Lung (tissue), 11 donors: ENCODE measurements at regions not wholly inside any gene's neighbourhood (a gene's known extent, or its start where the extent isn't known, plus 50 kb on each side); places are given as distances from the start of the nearest gene placed in this dataset.
A peak's percentile ranks its signal among the peaks of the same experiment; 100 is the strongest.

Experiments
- ATAC-seq: fragments of 200-7000 bp; cut with Tn5 transposase; one replicate; pipeline ENCODE4 v1.9.1; 2020; ENCODE audit warnings: moderate number of reproducible peaks; ENCODE audit not compliant: insufficient read depth, low FRiP score
- DNase-seq, 3 donors: peaks; one replicate each; pipeline ENCODE4 v3.0.0-alpha.2; 2013 to 2017
- H3K27ac ChIP-seq, 2 donors: one replicate each; pipeline ENCODE4 v1.5.1; 2013; ENCODE audit warnings: mild to moderate bottlenecking in 2 of 2, moderate library complexity in 2 of 2, control low read depth in 1 of 2, inconsistent platforms in 1 of 2, low read depth in 1 of 2, low read length in 1 of 2
- H3K27me3 ChIP-seq, 3 donors: one replicate each; pipeline ENCODE4 v1.5.1; 2013; ENCODE audit warnings: low read length in 2 of 3; ENCODE audit not compliant: control insufficient read depth in 3 of 3, insufficient read depth in 3 of 3
- H3K36me3 ChIP-seq, 4 donors: one replicate each; pipeline ENCODE4 v1.5.1; 2013; ENCODE audit warnings: low read length in 4 of 4, mild to moderate bottlenecking in 1 of 4, moderate library complexity in 1 of 4; ENCODE audit not compliant: control insufficient read depth in 4 of 4, insufficient read depth in 4 of 4
- H3K4me1 ChIP-seq, 5 donors: one replicate each; pipeline ENCODE4 v1.5.1; 2013; ENCODE audit warnings: low read length in 5 of 5, mild to moderate bottlenecking in 2 of 5, moderate library complexity in 1 of 5; ENCODE audit not compliant: control insufficient read depth in 5 of 5, insufficient read depth in 5 of 5
- H3K4me3 ChIP-seq: one replicate; pipeline ENCODE4 v1.5.1; 2013; ENCODE audit warnings: mild to moderate bottlenecking, control low read depth, moderate library complexity
- H3K9ac ChIP-seq, 2 donors: one replicate each; pipeline ENCODE4 v1.5.1; 2013; ENCODE audit warnings: low read length in 2 of 2, control low read depth in 1 of 2; ENCODE audit not compliant: insufficient read depth in 1 of 2
- H3K9me3 ChIP-seq, 4 donors: one replicate each; pipeline ENCODE4 v1.5.1; 2013; ENCODE audit warnings: low read length in 3 of 4, mild to moderate bottlenecking in 1 of 4, moderate library complexity in 1 of 4; ENCODE audit not compliant: control insufficient read depth in 4 of 4, insufficient read depth in 3 of 4
- WGBS, 2 donors: extraction: QIAGEN DNeasy Blood & Tissue Kit; methylation state at CpG; one replicate each; pipeline ENCODE4 v1.1.7; 2013; 5-methylcytosine and 5-hydroxymethylcytosine counted together
- TF ChIP-seq, protein P1 (sequence below): IDR thresholded peaks from 2 replicates; pipeline ENCODE4 v1.5.1; 2012; ENCODE audit warnings: mild to moderate bottlenecking; ENCODE audit errors: control extremely low read depth, extremely low read depth
- donor health status: control.
- donor health status: control.
- donor health status: Bipolar disorder and iron deficiency.
- donor health status: healthy.
- donor health status: DM: yes; HTN: yes; CAD: no.

DNA sequence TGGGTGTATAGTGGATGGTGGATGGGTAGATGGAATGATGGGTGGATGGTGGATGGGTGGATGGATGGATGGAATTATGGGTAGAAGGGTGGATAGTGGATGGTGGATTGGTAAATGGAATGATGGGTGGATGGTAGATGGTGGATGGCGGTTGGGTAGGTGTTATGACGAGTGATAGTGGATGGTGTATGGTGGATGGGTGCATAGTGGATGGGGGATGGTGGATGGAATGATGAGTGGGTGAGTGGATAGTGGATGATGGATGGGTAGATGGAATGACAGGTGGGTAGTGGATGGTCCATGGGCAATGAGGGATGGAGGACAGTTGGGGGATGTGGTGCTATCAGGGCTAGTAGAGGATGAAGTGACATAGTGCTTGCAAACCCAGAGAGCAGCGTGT lies 182.4 kb downstream of the BRD1 start:
- Histone ChIP-seq H3K4me3 (no peak overlapping the region), H3K27ac (no peak overlapping the region), H3K4me1 (peaks cover 0 to 12% (median 0%) of the 10 kb centered on the region in 5 donors), H3K9ac (no peak overlapping the region), H3K36me3 (peaks cover 0 to 2% (median 0%) of the 10 kb centered on the region in 4 donors), H3K9me3 (peaks cover 0 to 4% (median 0%) of the 10 kb centered on the region in 4 donors), H3K27me3 (peaks cover 0 to 17% (median 16%) of the 10 kb centered on the region in 3 donors)
- 96 to 98% methylated on average over 3 of the region's 3 CpGs for WGBS, 2 donors
- ATAC-seq = no peak
- DNase-seq = no peak
- TF ChIP-seq, protein P1, sequence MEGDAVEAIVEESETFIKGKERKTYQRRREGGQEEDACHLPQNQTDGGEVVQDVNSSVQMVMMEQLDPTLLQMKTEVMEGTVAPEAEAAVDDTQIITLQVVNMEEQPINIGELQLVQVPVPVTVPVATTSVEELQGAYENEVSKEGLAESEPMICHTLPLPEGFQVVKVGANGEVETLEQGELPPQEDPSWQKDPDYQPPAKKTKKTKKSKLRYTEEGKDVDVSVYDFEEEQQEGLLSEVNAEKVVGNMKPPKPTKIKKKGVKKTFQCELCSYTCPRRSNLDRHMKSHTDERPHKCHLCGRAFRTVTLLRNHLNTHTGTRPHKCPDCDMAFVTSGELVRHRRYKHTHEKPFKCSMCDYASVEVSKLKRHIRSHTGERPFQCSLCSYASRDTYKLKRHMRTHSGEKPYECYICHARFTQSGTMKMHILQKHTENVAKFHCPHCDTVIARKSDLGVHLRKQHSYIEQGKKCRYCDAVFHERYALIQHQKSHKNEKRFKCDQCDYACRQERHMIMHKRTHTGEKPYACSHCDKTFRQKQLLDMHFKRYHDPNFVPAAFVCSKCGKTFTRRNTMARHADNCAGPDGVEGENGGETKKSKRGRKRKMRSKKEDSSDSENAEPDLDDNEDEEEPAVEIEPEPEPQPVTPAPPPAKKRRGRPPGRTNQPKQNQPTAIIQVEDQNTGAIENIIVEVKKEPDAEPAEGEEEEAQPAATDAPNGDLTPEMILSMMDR = no peak

GRCh38 chr22:49643998-49644397 lies 183.7 kb downstream of the BRD1 start:
- WGBS, 2 donors = 95 to 99% methylated on average over 6 of the region's 6 CpGs
- no peak for ATAC-seq
- Histone ChIP-seq H3K9ac (no peak overlapping the region), H3K4me1 (peaks cover 0 to 8% (median 0%) of the 10 kb centered on the region in 5 donors), H3K36me3 (peaks cover 0 to 2% (median 0%) of the 10 kb centered on the region in 4 donors), H3K4me3 (no peak overlapping the region), H3K27ac (no peak overlapping the region), H3K27me3 (peaks cover 0 to 7% (median 3%) of the 10 kb centered on the region in 3 donors), H3K9me3 (peaks cover 0 to 4% (median 0%) of the 10 kb centered on the region in 4 donors)
- TF ChIP-seq, protein P1 = no peak
- DNase-seq = no peak

- no peak for DNase-seq
- WGBS, 2 donors = 92 to 96% methylated on average over 16 of the region's 16 CpGs
- Histone ChIP-seq H3K4me3 (no peak overlapping the region), H3K36me3 (peaks cover 0 to 2% (median 0%) of the 10 kb centered on the region in 4 donors), H3K27me3 (peaks cover 0 to 6% (median 0%) of the 10 kb centered on the region in 3 donors), H3K9ac (no peak overlapping the region), H3K4me1 (peaks cover 0 to 8% (median 0%) of the 10 kb centered on the region in 5 donors), H3K27ac (no peak overlapping the region), H3K9me3 (peaks cover 0 to 4% (median 0%) of the 10 kb centered on the region in 4 donors)
- TF ChIP-seq, protein P1 = no peak
- ATAC-seq = no peak
Measured at GRCh38 chr22:49643466-49643865, 184.2 kb downstream of the BRD1 start.

GRCh38 chr22:49642741-49643140 lies 184.9 kb downstream of the BRD1 start:
- Histone ChIP-seq H3K4me1 (peaks cover 0 to 8% (median 0%) of the 10 kb centered on the region in 5 donors), H3K4me3 (no peak overlapping the region), H3K9me3 (peaks cover 0 to 4% (median 0%) of the 10 kb centered on the region in 4 donors), H3K27ac (peak overlapping the region in 1 of 2 donors; percentile 8), H3K9ac (no peak overlapping the region), H3K27me3 (peaks cover 0 to 5% (median 0%) of the 10 kb centered on the region in 3 donors), H3K36me3 (peaks cover 0 to 2% (median 0%) of the 10 kb centered on the region in 4 donors)
- TF ChIP-seq, protein P1 = no peak
- 73 to 77% methylated on average over 8 of the region's 8 CpGs for WGBS, 2 donors
- DNase-seq (no peak), ATAC-seq (no peak)
